Right lobe of liver (tissue), 4 donors: ENCODE measurements at regions not wholly inside any gene's neighbourhood (a gene's known extent, or its start where the extent isn't known, plus 50 kb on each side); places are given as distances from the start of the nearest gene placed in this dataset.

Experiments
- POLR2A ChIP-seq: fragments of 450-650 bp; IDR thresholded peaks from one replicate; pipeline ENCODE4 v1.6.1; 2017; ENCODE audit warnings: antibody characterized with exemption, mild to moderate bottlenecking
- TF ChIP-seq, protein P1 (sequence below), 4 donors: fragments of 200-600 bp in 3 of 4; fragments of 450-650 bp in 1 of 4; IDR thresholded peaks; one replicate each; pipeline versions ENCODE4 v1.5.1 to v1.8.0; 2016 to 2022; ENCODE audit warnings: antibody characterized with exemption in 4 of 4, mild to moderate bottlenecking in 2 of 4
- donor health status: DM: no; HTN: no; CAD: no.
- donor health status: DM: no; HTN: no; CAD: no.
- donor health status: DM: no; HTN: yes; CAD: no.

DNA sequence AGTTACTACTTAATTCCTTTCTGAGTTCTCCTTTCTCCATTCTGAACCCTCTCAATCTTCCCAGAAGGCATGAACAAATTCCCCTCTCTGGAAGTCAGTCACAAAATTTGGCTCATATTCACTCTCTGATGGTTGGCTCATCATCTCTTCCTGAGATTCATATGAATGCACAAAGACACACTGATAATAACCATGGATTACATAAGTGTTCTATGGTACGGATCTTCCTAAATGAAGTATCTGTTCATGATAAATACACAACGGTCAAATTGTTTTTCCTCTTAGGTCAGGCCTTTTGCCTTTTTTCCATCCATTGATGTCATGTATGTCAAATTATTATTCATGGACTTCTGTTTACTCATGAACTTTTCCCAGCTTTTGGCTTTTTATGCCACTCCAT, 162.6 kb downstream of the P2RY1 start:
- TF ChIP-seq, protein P1, sequence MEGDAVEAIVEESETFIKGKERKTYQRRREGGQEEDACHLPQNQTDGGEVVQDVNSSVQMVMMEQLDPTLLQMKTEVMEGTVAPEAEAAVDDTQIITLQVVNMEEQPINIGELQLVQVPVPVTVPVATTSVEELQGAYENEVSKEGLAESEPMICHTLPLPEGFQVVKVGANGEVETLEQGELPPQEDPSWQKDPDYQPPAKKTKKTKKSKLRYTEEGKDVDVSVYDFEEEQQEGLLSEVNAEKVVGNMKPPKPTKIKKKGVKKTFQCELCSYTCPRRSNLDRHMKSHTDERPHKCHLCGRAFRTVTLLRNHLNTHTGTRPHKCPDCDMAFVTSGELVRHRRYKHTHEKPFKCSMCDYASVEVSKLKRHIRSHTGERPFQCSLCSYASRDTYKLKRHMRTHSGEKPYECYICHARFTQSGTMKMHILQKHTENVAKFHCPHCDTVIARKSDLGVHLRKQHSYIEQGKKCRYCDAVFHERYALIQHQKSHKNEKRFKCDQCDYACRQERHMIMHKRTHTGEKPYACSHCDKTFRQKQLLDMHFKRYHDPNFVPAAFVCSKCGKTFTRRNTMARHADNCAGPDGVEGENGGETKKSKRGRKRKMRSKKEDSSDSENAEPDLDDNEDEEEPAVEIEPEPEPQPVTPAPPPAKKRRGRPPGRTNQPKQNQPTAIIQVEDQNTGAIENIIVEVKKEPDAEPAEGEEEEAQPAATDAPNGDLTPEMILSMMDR (IDR thresholded peaks at IDR 0.05), result no peak
- TF ChIP-seq POLR2A, result no peak
